ENCODE measurements at regions not wholly inside any gene's neighbourhood (a gene's known extent, or its start where the extent isn't known, plus 50 kb on each side); places are given as distances from the start of the nearest gene placed in this dataset.
"Not testable (repeated sequence)": the region's sequence is repeated elsewhere in the genome, so short reads cannot be mapped to it uniquely, and the experiment has no call there.

DNA sequence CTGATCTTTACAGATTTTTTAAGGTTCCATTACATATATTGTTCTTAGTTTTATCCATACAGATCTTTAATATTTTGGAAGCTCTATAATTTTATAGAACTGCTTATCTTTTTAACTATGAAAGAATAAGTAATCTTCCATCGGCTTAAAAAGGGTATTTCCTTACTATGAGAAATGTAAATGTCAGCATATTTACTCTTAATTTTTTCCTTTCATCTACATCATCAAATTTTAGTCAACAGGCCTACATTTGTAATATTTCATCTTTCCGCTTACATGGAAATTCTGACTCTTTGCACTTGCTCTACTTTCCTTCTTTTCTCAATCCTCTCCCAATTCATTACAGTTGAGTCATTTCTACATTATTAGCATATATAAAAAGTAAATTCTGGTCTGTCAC, 111.3 kb upstream of the GOLGA6L6 start:
- TF ChIP-seq ISL1 (CRISPR knock-in tag; IDR thresholded peaks at IDR 0.05) (no peak), ESRRG (CRISPR knock-in tag; IDR thresholded peaks at IDR 0.05) (no peak)
- no peak for ATAC-seq

- not testable (repeated sequence) for ATAC-seq
Observed at GRCh38 chr15:20648402-20648975, 106.9 kb upstream of the GOLGA6L6 start.

DNA sequence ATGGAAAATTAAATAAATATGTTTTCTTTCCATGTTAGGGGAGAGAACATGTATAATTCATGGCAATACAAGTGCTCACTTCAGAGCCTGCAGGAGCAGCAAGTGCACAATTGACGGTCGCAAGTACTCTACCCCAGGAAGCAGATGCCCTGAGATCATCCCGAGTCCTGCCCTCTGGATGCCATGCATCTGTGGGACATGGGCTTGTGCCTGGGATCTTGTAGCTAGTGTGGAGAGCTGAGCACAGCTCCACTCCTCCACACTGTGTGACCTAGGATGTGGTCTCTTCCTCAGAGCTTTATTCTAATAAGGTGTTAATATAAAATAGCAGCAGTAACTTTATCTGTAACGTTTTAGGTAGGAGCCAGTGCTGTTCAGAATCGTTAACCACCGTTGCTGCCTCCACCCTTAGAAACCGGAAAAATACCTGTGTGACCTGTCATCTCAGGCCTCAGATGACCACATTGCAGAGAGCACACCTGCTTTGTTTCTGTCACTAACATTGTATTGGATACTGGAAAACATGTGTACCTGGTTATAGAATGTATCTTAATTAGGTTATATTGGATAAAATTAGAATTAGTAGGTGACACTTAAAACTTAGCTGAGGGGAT, 105.0 kb upstream of the GOLGA6L6 start:
- no peak for ATAC-seq
- TF ChIP-seq ZFP30 (CRISPR knock-in tag; IDR thresholded peaks at IDR 0.05) (no peak), RARB (CRISPR knock-in tag; IDR thresholded peaks at IDR 0.05) (no peak), OSR1 (CRISPR knock-in tag; IDR thresholded peaks at IDR 0.05) (no peak), TCF4 (CRISPR knock-in tag; IDR thresholded peaks at IDR 0.05; ENCODE audit: borderline replicate concordance) (no peak), ZNF70 (CRISPR knock-in tag; IDR thresholded peaks at IDR 0.05) (no peak), ZC3H10 (CRISPR knock-in tag; IDR thresholded peaks at IDR 0.05) (no peak), GLIS3 (CRISPR knock-in tag; IDR thresholded peaks at IDR 0.05) (no peak), PPARA (CRISPR knock-in tag; IDR thresholded peaks at IDR 0.05; ENCODE audit: borderline replicate concordance) (no peak), ZFP3 (CRISPR knock-in tag; IDR thresholded peaks at IDR 0.05) (no peak), CSDC2 (CRISPR knock-in tag; IDR thresholded peaks at IDR 0.05) (no peak), CSRNP3 (CRISPR knock-in tag; IDR thresholded peaks at IDR 0.05) (no peak), ZNF565 (CRISPR knock-in tag; conservative IDR thresholded peaks at IDR 0.05; ENCODE audit: low read depth) (no peak), ISL1 (CRISPR knock-in tag; IDR thresholded peaks at IDR 0.05) (no peak), BACH2 (CRISPR knock-in tag; IDR thresholded peaks at IDR 0.05; ENCODE audit: borderline replicate concordance) (no peak), TSHZ2 (CRISPR knock-in tag; IDR thresholded peaks at IDR 0.05) (no peak)
- TF ChIP-seq, protein P1, sequence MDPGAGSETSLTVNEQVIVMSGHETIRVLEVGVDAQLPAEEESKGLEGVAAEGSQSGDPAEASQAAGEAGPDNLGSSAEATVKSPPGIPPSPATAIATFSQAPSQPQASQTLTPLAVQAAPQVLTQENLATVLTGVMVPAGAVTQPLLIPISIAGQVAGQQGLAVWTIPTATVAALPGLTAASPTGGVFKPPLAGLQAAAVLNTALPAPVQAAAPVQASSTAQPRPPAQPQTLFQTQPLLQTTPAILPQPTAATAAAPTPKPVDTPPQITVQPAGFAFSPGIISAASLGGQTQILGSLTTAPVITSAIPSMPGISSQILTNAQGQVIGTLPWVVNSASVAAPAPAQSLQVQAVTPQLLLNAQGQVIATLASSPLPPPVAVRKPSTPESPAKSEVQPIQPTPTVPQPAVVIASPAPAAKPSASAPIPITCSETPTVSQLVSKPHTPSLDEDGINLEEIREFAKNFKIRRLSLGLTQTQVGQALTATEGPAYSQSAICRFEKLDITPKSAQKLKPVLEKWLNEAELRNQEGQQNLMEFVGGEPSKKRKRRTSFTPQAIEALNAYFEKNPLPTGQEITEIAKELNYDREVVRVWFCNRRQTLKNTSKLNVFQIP (CRISPR knock-in tag; IDR thresholded peaks at IDR 0.05; ENCODE audit: borderline replicate concordance, low read depth): no peak
- TF ChIP-seq, protein P2, sequence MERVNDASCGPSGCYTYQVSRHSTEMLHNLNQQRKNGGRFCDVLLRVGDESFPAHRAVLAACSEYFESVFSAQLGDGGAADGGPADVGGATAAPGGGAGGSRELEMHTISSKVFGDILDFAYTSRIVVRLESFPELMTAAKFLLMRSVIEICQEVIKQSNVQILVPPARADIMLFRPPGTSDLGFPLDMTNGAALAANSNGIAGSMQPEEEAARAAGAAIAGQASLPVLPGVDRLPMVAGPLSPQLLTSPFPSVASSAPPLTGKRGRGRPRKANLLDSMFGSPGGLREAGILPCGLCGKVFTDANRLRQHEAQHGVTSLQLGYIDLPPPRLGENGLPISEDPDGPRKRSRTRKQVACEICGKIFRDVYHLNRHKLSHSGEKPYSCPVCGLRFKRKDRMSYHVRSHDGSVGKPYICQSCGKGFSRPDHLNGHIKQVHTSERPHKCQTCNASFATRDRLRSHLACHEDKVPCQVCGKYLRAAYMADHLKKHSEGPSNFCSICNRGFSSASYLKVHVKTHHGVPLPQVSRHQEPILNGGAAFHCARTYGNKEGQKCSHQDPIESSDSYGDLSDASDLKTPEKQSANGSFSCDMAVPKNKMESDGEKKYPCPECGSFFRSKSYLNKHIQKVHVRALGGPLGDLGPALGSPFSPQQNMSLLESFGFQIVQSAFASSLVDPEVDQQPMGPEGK (CRISPR knock-in tag; IDR thresholded peaks at IDR 0.05; ENCODE audit: borderline replicate concordance): no peak
- TF ChIP-seq, protein P3, sequence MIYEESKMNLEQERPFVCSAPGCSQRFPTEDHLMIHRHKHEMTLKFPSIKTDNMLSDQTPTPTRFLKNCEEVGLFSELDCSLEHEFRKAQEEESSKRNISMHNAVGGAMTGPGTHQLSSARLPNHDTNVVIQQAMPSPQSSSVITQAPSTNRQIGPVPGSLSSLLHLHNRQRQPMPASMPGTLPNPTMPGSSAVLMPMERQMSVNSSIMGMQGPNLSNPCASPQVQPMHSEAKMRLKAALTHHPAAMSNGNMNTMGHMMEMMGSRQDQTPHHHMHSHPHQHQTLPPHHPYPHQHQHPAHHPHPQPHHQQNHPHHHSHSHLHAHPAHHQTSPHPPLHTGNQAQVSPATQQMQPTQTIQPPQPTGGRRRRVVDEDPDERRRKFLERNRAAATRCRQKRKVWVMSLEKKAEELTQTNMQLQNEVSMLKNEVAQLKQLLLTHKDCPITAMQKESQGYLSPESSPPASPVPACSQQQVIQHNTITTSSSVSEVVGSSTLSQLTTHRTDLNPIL (CRISPR knock-in tag; IDR thresholded peaks at IDR 0.05; ENCODE audit: low read depth): no peak

GRCh38 chr15:20645956-20646355, 104.4 kb upstream of the GOLGA6L6 start:
- no peak; the same call in 2 of the 3 replicates for ATAC-seq
- TF ChIP-seq CSDC2 (CRISPR knock-in tag; IDR thresholded peaks at IDR 0.05) (no peak), OSR1 (CRISPR knock-in tag; IDR thresholded peaks at IDR 0.05) (no peak), ZNF70 (CRISPR knock-in tag; IDR thresholded peaks at IDR 0.05) (no peak), ZNF8 (CRISPR knock-in tag; IDR thresholded peaks at IDR 0.05) (no peak), TSHZ2 (CRISPR knock-in tag; IDR thresholded peaks at IDR 0.05) (no peak), ZC3H10 (CRISPR knock-in tag; IDR thresholded peaks at IDR 0.05) (no peak), ISL1 (CRISPR knock-in tag; IDR thresholded peaks at IDR 0.05) (no peak)
- TF ChIP-seq, protein P3 (CRISPR knock-in tag; IDR thresholded peaks at IDR 0.05; ENCODE audit: low read depth): no peak
- TF ChIP-seq, protein P1 (CRISPR knock-in tag; IDR thresholded peaks at IDR 0.05; ENCODE audit: borderline replicate concordance, low read depth): no peak

Data from SK-N-SH treated with all-trans-retinoic acid at 6 μM for 48 hours (cell line).